ENCODE measurements at regions not wholly inside any gene's neighbourhood (a gene's known extent, or its start where the extent isn't known, plus 50 kb on each side); places are given as distances from the start of the nearest gene placed in this dataset.

DNA sequence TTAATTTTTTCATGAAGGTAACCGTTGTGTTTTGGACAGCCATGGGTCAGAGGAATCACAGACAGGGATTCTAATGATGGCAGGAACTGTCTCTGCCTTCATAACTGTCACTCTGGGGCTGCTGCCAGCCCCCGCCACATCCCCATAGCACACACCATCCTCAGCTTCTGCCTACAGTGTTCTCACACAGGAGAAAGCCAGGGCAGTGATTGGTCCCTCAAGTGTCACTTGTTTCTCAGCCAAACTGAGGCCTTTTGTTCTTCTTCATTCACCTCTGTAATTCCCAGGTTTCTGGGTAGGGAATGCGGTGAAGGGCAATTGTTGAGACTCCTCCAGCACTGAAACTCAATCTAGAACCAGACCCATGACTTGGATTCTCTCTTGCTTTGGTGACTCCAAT lies 65.4 kb upstream of the C3orf80 start (continued):
- TF ChIP-seq, protein P1, sequence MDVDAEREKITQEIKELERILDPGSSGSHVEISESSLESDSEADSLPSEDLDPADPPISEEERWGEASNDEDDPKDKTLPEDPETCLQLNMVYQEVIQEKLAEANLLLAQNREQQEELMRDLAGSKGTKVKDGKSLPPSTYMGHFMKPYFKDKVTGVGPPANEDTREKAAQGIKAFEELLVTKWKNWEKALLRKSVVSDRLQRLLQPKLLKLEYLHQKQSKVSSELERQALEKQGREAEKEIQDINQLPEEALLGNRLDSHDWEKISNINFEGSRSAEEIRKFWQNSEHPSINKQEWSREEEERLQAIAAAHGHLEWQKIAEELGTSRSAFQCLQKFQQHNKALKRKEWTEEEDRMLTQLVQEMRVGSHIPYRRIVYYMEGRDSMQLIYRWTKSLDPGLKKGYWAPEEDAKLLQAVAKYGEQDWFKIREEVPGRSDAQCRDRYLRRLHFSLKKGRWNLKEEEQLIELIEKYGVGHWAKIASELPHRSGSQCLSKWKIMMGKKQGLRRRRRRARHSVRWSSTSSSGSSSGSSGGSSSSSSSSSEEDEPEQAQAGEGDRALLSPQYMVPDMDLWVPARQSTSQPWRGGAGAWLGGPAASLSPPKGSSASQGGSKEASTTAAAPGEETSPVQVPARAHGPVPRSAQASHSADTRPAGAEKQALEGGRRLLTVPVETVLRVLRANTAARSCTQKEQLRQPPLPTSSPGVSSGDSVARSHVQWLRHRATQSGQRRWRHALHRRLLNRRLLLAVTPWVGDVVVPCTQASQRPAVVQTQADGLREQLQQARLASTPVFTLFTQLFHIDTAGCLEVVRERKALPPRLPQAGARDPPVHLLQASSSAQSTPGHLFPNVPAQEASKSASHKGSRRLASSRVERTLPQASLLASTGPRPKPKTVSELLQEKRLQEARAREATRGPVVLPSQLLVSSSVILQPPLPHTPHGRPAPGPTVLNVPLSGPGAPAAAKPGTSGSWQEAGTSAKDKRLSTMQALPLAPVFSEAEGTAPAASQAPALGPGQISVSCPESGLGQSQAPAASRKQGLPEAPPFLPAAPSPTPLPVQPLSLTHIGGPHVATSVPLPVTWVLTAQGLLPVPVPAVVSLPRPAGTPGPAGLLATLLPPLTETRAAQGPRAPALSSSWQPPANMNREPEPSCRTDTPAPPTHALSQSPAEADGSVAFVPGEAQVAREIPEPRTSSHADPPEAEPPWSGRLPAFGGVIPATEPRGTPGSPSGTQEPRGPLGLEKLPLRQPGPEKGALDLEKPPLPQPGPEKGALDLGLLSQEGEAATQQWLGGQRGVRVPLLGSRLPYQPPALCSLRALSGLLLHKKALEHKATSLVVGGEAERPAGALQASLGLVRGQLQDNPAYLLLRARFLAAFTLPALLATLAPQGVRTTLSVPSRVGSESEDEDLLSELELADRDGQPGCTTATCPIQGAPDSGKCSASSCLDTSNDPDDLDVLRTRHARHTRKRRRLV (CRISPR knock-in tag; IDR thresholded peaks at IDR 0.05): no peak
- TF ChIP-seq MED1 (CRISPR knock-in tag; IDR thresholded peaks at IDR 0.05) (no peak), RARA (CRISPR knock-in tag; IDR thresholded peaks at IDR 0.05) (no peak), MED8 (CRISPR knock-in tag; IDR thresholded peaks at IDR 0.05; ENCODE audit: insufficient replicate concordance) (no peak), HMG20B (CRISPR knock-in tag; conservative IDR thresholded peaks at IDR 0.05) (no peak), ZNF30 (CRISPR knock-in tag; IDR thresholded peaks at IDR 0.05) (no peak), ZNF484 (CRISPR knock-in tag; IDR thresholded peaks at IDR 0.05; ENCODE audit: borderline replicate concordance, low read depth) (no peak), ZNF354B (CRISPR knock-in tag; IDR thresholded peaks at IDR 0.05) (no peak)

DNA sequence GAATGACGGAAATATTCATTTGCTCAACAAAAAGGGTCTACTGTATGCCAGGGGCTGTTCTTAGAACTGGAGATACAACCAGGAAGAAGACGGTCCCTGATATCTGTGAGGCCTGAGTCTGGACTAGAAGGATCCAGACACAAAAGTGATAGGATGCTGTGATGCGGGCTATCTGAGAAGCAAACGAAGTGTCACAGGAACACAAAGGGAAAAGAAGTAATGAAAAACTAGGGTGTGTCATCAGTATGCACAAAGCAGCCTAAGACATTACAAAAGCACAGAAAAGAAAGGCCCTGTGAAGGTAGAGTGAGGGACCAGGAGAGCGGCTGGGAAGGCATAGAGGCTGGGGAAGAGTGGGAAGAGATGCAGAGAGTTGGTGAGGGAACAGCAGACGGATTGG lies 63.3 kb upstream of the C3orf80 start:
- Histone ChIP-seq H3K4me3 (replicated peaks in 1 of 3; ENCODE audit: insufficient read depth in 1 of 3, low read depth in 2 of 3, low read length in 3 of 3) (no peak overlapping the region), H3K36me3 (replicated peaks in 1 of 2; ENCODE audit: control insufficient read depth in 1 of 2, insufficient read depth in 2 of 2, low read length in 2 of 2) (no peaks in the 10 kb centered on the region), H3K4me1 (ENCODE audit: insufficient read depth, low read length) (no peaks in the 10 kb centered on the region), H3K9me3 (ENCODE audit: low read length) (no peaks in the 10 kb centered on the region), H3K4me2 (ENCODE audit: low read depth, low read length) (no peak overlapping the region), H3K27ac (ENCODE audit: extremely low read length, insufficient read depth, low read length) (no peak overlapping the region), H4K20me1 (ENCODE audit: insufficient read depth, low read length) (no peaks in the 10 kb centered on the region), H3K27me3 (ENCODE audit: control insufficient read depth in 1 of 2, insufficient read depth in 2 of 2, low read length in 2 of 2) (no peaks in the 10 kb centered on the region; a peak in 2 of 5 replicates), H3K79me2 (ENCODE audit: insufficient read depth, low read length) (no peaks in the 10 kb centered on the region), H3K9ac (ENCODE audit: insufficient read depth, low read depth, low read length) (no peak overlapping the region), H2AFZ (ENCODE audit: low read length) (no peak overlapping the region)
- WGBS (ENCODE audit: low lambda C conversion rate): 13% methylated on average over 6 of the region's 6 CpGs
- in situ Hi-C loops (cut with HindIII; ENCODE audit: extremely low pct_ligation_motif_present, low pct_unique_long_range_greater_than_20kb): loop anchor here (5.0 kb wide), 3 partner anchors 180 to 325 kb away; no protein-coding TSS in a partner anchor
- intact Hi-C loops (cut with micrococcal nuclease; ENCODE audit: unreplicated experiment): loop anchor here (5.0 kb wide), 1 partner anchor 325 kb away; no protein-coding TSS in a partner anchor
- CTCF ChIA-PET (ENCODE audit: low intra/inter-chr PET ratio, low total read pairs): no interaction called here
- TF ChIP-seq, protein P2, sequence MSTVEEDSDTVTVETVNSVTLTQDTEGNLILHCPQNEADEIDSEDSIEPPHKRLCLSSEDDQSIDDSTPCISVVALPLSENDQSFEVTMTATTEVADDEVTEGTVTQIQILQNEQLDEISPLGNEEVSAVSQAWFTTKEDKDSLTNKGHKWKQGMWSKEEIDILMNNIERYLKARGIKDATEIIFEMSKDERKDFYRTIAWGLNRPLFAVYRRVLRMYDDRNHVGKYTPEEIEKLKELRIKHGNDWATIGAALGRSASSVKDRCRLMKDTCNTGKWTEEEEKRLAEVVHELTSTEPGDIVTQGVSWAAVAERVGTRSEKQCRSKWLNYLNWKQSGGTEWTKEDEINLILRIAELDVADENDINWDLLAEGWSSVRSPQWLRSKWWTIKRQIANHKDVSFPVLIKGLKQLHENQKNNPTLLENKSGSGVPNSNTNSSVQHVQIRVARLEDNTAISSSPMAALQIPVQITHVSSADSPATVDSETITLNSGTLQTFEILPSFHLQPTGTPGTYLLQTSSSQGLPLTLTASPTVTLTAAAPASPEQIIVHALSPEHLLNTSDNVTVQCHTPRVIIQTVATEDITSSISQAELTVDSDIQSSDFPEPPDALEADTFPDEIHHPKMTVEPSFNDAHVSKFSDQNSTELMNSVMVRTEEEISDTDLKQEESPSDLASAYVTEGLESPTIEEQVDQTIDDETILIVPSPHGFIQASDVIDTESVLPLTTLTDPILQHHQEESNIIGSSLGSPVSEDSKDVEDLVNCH (CRISPR knock-in tag; IDR thresholded peaks at IDR 0.05): no peak
- TF ChIP-seq SRSF9 (IDR thresholded peaks at IDR 0.05; ENCODE audit: borderline replicate concordance, insufficient read depth, low read depth, low read length, poor library complexity, severe bottlenecking) (no peak), ZBTB7B (CRISPR knock-in tag; IDR thresholded peaks at IDR 0.05) (no peak)
- DNase-seq (ENCODE audit: low spot score): no peak
- POLR2A ChIA-PET: no interaction called here
- no peak for ATAC-seq
- no peak for FAIRE-seq
- no TSS peak for BruUV-seq (replicated peaks)
